Lower lobe of right lung (tissue), 2 donors: ENCODE measurements at regions not wholly inside any gene's neighbourhood (a gene's known extent, or its start where the extent isn't known, plus 50 kb on each side); places are given as distances from the start of the nearest gene placed in this dataset.

Source experiments
- ATAC-seq, 2 donors: fragments of 200-7000 bp; cut with Tn5 transposase; one replicate each; pipeline ENCODE4 v1.9.1; 2020 to 2022; ENCODE audit warnings: mild to moderate bottlenecking in 2 of 2, moderate library complexity in 2 of 2
- DNase-seq: peaks from one replicate; pipeline ENCODE4 v3.0.0-alpha.2; 2020
- H3K27ac ChIP-seq: fragments of 200-600 bp; one replicate; pipeline ENCODE4 v1.8.0; 2022
- H3K27me3 ChIP-seq: fragments of 200-600 bp; one replicate; pipeline ENCODE4 v1.8.0; 2022; ENCODE audit warnings: low read depth
- H3K36me3 ChIP-seq: fragments of 200-600 bp; one replicate; pipeline ENCODE4 v1.8.0; 2022; ENCODE audit warnings: mild to moderate bottlenecking
- H3K4me1 ChIP-seq: fragments of 200-600 bp; one replicate; pipeline ENCODE4 v1.8.0; 2022
- H3K4me3 ChIP-seq: fragments of 200-600 bp; one replicate; pipeline ENCODE4 v1.8.0; 2022; ENCODE audit warnings: mild to moderate bottlenecking
- H3K9me3 ChIP-seq: fragments of 200-600 bp; one replicate; pipeline ENCODE4 v1.8.0; 2022
- CTCF ChIP-seq: fragments of 200-600 bp; IDR thresholded peaks from one replicate; pipeline ENCODE4 v1.8.0; 2022; ENCODE audit warnings: antibody characterized with exemption, mild to moderate bottlenecking
- intact Hi-C: fragments of 100-400 bp; cut with DNase I; formaldehyde crosslinking; loops from one replicate; pipeline ENCODE4 v1.11.0; 2022
- donor health status: DM: no; HTN: yes; CAD: no; lungs with severe emphysema.

DNA sequence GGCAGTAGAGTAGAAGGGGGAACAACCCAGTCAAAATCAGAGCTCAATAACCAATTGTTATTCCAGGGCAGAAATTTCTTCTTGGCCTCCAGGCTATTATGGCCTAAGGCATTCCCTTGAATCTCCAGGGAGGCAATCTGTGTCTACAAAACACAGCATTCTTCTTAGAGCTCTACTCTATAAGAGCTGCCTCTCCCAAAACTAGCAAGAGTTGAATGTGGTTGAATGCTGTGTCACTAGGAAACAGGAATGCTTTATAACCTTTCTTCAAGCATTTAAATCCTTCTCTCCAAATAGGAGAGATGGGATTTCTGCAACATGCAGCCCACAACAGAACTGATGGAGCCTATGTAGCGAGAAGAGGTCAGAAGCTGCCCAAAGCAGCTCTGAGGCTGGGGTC is 97.1 kb upstream of the APC start:
- ATAC-seq = no peak
- H3K9me3 ChIP-seq = no peaks in the 10 kb centered on the region
- no peak overlapping the region for H3K4me3 ChIP-seq

GRCh38 chr5:112641515-112642110 is 96.1 kb upstream of the APC start:
- Histone ChIP-seq H3K9me3 (no peaks in the 10 kb centered on the region), H3K4me1 (peaks cover under 1% of the 10 kb centered on the region), H3K27me3 (no peaks in the 10 kb centered on the region), H3K27ac (no peak overlapping the region), H3K36me3 (no peaks in the 10 kb centered on the region), H3K4me3 (no peak overlapping the region)
- no peak for TF ChIP-seq CTCF
- intact Hi-C loops = no loop called here
- no peak for ATAC-seq
- no peak for DNase-seq

More for the DNA sequence above, 97.1 kb upstream of the APC start:
- Histone ChIP-seq H3K36me3 (no peaks in the 10 kb centered on the region), H3K27ac (no peak overlapping the region), H3K27me3 (no peaks in the 10 kb centered on the region), H3K4me1 (peaks cover 5% of the 10 kb centered on the region)
- DNase-seq = no peak
- intact Hi-C loops = no loop called here
- no peak for TF ChIP-seq CTCF

- peak in 1 of 2 donors; percentile 31 for ATAC-seq
- Histone ChIP-seq H3K36me3 (no peaks in the 10 kb centered on the region), H3K4me3 (no peak overlapping the region), H3K27ac (no peak overlapping the region), H3K4me1 (no peaks in the 10 kb centered on the region), H3K9me3 (no peaks in the 10 kb centered on the region), H3K27me3 (no peaks in the 10 kb centered on the region)
- TF ChIP-seq CTCF = no peak
- intact Hi-C loops = no loop called here
- DNase-seq = no peak
Observed at GRCh38 chr5:112642885-112643284, 94.8 kb upstream of the APC start.

GRCh38 chr5:112643339-112643971 is 94.2 kb upstream of the APC start:
- DNase-seq (no peak), ATAC-seq (peak; percentile 74 to 85)
- H3K4me3 ChIP-seq = no peak overlapping the region
- no peaks in the 10 kb centered on the region for H3K36me3 ChIP-seq
- H3K27me3 ChIP-seq = no peaks in the 10 kb centered on the region
- no peaks in the 10 kb centered on the region for H3K9me3 ChIP-seq
- H3K4me1 ChIP-seq = no peaks in the 10 kb centered on the region
- H3K27ac ChIP-seq = no peak overlapping the region
- no peak for TF ChIP-seq CTCF
- intact Hi-C loops = no loop called here

DNA sequence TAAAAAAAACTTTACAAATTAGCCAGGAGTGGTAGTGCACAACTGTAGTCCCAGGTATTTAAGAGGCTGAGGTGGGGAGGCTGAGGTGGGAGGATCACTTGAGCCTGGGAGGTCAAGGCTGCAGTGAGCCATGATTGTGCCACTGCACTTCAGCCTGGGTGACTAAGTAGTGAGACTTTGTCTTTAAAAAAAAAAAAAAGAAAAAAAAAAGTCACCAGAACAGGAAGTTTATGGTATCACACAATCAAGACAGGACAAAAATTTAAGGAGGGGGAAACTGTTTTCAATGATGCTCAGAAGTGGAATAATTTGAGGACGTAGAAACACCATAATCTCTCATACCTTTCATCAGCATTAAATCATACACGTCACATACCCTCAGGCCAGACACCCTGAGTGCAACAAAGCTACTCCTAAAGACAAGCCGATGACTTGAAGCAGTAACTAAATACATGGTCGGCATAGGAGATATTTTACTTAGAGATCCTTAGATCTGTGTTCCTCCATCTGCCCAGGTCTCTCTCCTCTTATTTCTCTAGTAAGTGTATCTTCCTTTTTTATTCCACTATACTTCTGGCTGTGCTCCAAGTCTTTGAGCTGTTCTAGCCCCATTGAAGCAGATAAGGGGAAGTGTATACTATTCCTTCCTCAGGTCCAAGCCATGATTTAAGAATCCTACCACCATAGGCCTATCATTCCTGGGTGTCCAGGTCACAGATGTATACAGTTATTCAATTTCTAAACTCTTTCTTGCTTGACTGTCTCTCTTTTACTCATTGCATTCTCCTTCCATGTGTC is 91.3 kb upstream of the APC start:
- ATAC-seq (no peak), DNase-seq (no peak)
- Histone ChIP-seq H3K4me3 (no peak overlapping the region), H3K9me3 (no peaks in the 10 kb centered on the region), H3K4me1 (no peaks in the 10 kb centered on the region), H3K36me3 (no peaks in the 10 kb centered on the region), H3K27me3 (no peaks in the 10 kb centered on the region), H3K27ac (no peak overlapping the region)
- intact Hi-C loops = no loop called here
- TF ChIP-seq CTCF = no peak
